Keratinocyte (primary cell): ENCODE measurements at regions not wholly inside any gene's neighbourhood (a gene's known extent, or its start where the extent isn't known, plus 50 kb on each side); places are given as distances from the start of the nearest gene placed in this dataset.

Experiments
- DNase-seq: peaks from one replicate; pipeline ENCODE4 v3.0.0-alpha.2; 2011; ENCODE audit warnings: low read depth, missing footprints, low spot score
- FAIRE-seq: peaks from 2 replicates; lab custom pipeline; 2011; peaks lifted over from hg19 to GRCh38; lab: Jason Lieb, UNC
- H2AFZ ChIP-seq: 2 replicates; pipeline ENCODE4 v1.6.0; 2012; ENCODE audit warnings: low read length, control low read depth, inconsistent platforms; ENCODE audit not compliant: control insufficient read depth
- H3K27ac ChIP-seq: 2 replicates; pipeline ENCODE4 v1.5.1; 2011; ENCODE audit warnings: low read length; ENCODE audit not compliant: control insufficient read depth, insufficient read depth
- H3K27me3 ChIP-seq: 3 replicates; pipeline ENCODE4 v1.6.0; 2011; ENCODE audit warnings: low read length; ENCODE audit not compliant: control insufficient read depth, insufficient read depth; ENCODE audit errors: extremely low read depth
- H3K36me3 ChIP-seq, 2 experiments: 2 replicates in 1 of 2; 3 replicates in 1 of 2; pipeline ENCODE4 v1.5.1; 2011; ENCODE audit warnings: low read length in 2 of 2, mild to moderate bottlenecking in 1 of 2; ENCODE audit not compliant: control insufficient read depth in 2 of 2, insufficient read depth in 2 of 2; ENCODE audit errors: extremely low read depth in 1 of 2
- H3K4me1 ChIP-seq: 3 replicates; pipeline ENCODE4 v1.5.1; 2011; ENCODE audit warnings: low read length; ENCODE audit not compliant: control insufficient read depth, insufficient read depth; ENCODE audit errors: extremely low read depth
- H3K4me2 ChIP-seq: 3 replicates; pipeline ENCODE4 v1.6.0; 2011; ENCODE audit warnings: low read depth, low read length; ENCODE audit not compliant: control insufficient read depth, insufficient read depth; ENCODE audit errors: extremely low read depth
- H3K4me3 ChIP-seq, 3 experiments: fragments of 200-600 bp in 1 of 3; sonication (generic) in 1 of 3; 2 replicates in 2 of 3; 3 replicates in 1 of 3; pipeline ENCODE4 v1.5.1; 2011 to 2016; ENCODE audit warnings: low read length in 3 of 3, mild to moderate bottlenecking in 3 of 3, control low read depth in 2 of 3, inconsistent platforms in 1 of 3, low read depth in 1 of 3, mixed read lengths in 1 of 3, mixed run types in 1 of 3, moderate library complexity in 1 of 3; ENCODE audit not compliant: control insufficient read depth in 2 of 3, insufficient read depth in 2 of 3; ENCODE audit errors: extremely low read depth in 1 of 3
- H3K79me2 ChIP-seq: 2 replicates; pipeline ENCODE4 v1.6.0; 2012; ENCODE audit warnings: low read length; ENCODE audit not compliant: control insufficient read depth, insufficient read depth
- H3K9ac ChIP-seq: 3 replicates; pipeline ENCODE4 v1.6.0; 2011; ENCODE audit warnings: low read length; ENCODE audit not compliant: control insufficient read depth, insufficient read depth; ENCODE audit errors: extremely low read depth
- H3K9me1 ChIP-seq: 3 replicates; pipeline ENCODE4 v1.6.0; 2011; ENCODE audit warnings: low read length; ENCODE audit not compliant: control insufficient read depth, insufficient read depth; ENCODE audit errors: extremely low read depth
- H3K9me3 ChIP-seq: 2 replicates; pipeline ENCODE4 v1.5.1; 2012; ENCODE audit warnings: low read depth, low read length; ENCODE audit not compliant: control insufficient read depth
- H4K20me1 ChIP-seq: 3 replicates; pipeline ENCODE4 v1.6.0; 2011; ENCODE audit warnings: low read length; ENCODE audit not compliant: control insufficient read depth, insufficient read depth; ENCODE audit errors: extremely low read depth
- EZH2 ChIP-seq: IDR thresholded peaks from one replicate; pipeline ENCODE4 v1.6.1; 2012; ENCODE audit warnings: inconsistent platforms, mild to moderate bottlenecking, low read length, moderate library complexity
- dilution Hi-C: fragments of 300-500 bp; cut with MboI; formaldehyde crosslinking; loops from one replicate; pipeline ENCODE4 v1.7.0; 2020; ENCODE audit warnings: low sequenced_read_pairs; ENCODE audit not compliant: extremely low pct_ligation_motif_present
- TF ChIP-seq, protein P1 (sequence below), 3 experiments: IDR thresholded peaks in 1 of 3; conservative IDR thresholded peaks in 1 of 3; optimal IDR thresholded peaks in 1 of 3; 2 replicates in 2 of 3; 3 replicates in 1 of 3; pipeline versions ENCODE3 to v1.5.1; 2011; ENCODE audit warnings: low read length in 3 of 3, mild to moderate bottlenecking in 3 of 3, moderate library complexity in 2 of 3, control low read depth in 1 of 3, inconsistent platforms in 1 of 3; ENCODE audit not compliant: insufficient read depth in 2 of 3; ENCODE audit errors: extremely low read depth in 1 of 3

DNA sequence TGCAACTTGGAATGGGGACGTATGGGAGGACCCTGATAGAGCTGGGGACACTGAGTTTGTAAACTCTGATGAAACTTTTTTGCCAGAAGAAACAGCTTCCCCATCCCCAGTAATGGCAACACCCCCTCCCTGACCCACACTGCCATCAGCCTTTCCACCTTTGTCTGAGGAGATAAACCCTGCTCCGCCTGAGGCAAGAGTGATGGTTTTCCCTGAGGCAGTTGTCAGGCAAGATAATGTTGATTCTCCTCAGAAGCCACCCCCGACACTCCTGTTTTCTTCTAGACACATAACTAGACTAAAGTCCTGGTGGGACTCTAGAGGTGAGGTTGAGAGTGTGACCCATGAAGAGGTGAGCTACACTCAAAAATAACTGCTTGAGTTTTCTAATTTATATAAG, 71.9 kb upstream of the STK26 start:
- FAIRE-seq: no peak
- Histone ChIP-seq H3K27me3 (no peaks in the 10 kb centered on the region), H3K4me3 (no peak overlapping the region), H3K27ac (no peak overlapping the region), H3K9me1 (no peaks in the 10 kb centered on the region), H4K20me1 (no peaks in the 10 kb centered on the region), H3K4me1 (no peaks in the 10 kb centered on the region), H3K9me3 (no peaks in the 10 kb centered on the region), H3K9ac (no peak overlapping the region), H3K36me3 (no peaks in the 10 kb centered on the region), H3K4me2 (no peak overlapping the region), H2AFZ (no peak overlapping the region), H3K79me2 (no peaks in the 10 kb centered on the region)
- TF ChIP-seq, protein P1, sequence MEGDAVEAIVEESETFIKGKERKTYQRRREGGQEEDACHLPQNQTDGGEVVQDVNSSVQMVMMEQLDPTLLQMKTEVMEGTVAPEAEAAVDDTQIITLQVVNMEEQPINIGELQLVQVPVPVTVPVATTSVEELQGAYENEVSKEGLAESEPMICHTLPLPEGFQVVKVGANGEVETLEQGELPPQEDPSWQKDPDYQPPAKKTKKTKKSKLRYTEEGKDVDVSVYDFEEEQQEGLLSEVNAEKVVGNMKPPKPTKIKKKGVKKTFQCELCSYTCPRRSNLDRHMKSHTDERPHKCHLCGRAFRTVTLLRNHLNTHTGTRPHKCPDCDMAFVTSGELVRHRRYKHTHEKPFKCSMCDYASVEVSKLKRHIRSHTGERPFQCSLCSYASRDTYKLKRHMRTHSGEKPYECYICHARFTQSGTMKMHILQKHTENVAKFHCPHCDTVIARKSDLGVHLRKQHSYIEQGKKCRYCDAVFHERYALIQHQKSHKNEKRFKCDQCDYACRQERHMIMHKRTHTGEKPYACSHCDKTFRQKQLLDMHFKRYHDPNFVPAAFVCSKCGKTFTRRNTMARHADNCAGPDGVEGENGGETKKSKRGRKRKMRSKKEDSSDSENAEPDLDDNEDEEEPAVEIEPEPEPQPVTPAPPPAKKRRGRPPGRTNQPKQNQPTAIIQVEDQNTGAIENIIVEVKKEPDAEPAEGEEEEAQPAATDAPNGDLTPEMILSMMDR (optimal IDR thresholded peaks at IDR 0.05 in 1 of 3, IDR thresholded peaks at IDR 0.05 in 1 of 3, conservative IDR thresholded peaks at IDR 0.05 in 1 of 3; ENCODE audit: extremely low read depth in 1 of 3, insufficient read depth in 2 of 3, low read length in 3 of 3): no peak
- TF ChIP-seq EZH2: no peak
- DNase-seq: no peak
- dilution Hi-C loops: no loop called here

DNA sequence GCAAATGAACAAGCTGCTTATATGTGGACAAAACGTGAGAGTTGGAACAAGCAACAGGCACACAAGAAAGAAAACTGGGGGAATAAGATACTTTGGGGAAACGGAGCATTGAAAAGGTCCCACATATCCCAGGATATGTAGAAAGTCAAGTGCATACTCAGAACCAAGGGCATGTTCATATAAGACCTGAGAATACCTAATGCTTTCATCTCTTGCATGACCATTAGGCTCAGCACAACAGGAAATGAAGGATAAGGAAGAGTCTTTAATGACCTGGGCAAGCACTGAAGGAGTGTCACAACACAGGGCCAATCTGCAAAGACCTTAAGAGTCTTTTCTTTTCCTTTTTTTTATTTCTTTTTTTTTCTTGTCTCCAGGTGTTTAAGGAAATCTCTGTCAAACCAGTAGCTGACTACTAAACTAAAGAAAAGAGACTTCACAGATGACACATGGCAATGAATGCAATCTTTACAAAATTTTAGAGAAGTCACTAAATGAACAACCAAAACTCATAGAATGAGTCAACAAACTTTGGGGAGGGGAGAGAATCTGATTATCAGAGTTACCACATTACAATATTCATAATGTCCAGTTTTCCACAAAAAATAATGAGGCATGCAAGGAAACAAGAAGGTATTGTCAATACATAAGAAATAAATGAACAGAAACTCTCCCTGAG, 67.9 kb upstream of the STK26 start:
- dilution Hi-C loops: no loop called here
- no peak for FAIRE-seq

More for the DNA sequence above, 67.9 kb upstream of the STK26 start:
- Histone ChIP-seq H3K27me3 (no peaks in the 10 kb centered on the region), H3K4me2 (no peak overlapping the region), H3K4me3 (no peak overlapping the region), H3K79me2 (no peaks in the 10 kb centered on the region), H4K20me1 (no peaks in the 10 kb centered on the region), H3K9ac (no peak overlapping the region), H3K9me1 (no peaks in the 10 kb centered on the region), H3K36me3 (no peaks in the 10 kb centered on the region), H3K27ac (no peak overlapping the region), H2AFZ (no peak overlapping the region), H3K4me1 (no peaks in the 10 kb centered on the region), H3K9me3 (no peaks in the 10 kb centered on the region)
- DNase-seq: no peak
- TF ChIP-seq EZH2: no peak
- TF ChIP-seq, protein P1 (optimal IDR thresholded peaks at IDR 0.05 in 1 of 3, IDR thresholded peaks at IDR 0.05 in 1 of 3, conservative IDR thresholded peaks at IDR 0.05 in 1 of 3; ENCODE audit: extremely low read depth in 1 of 3, insufficient read depth in 2 of 3, low read length in 3 of 3): no peak
